ENCODE measurements at regions not wholly inside any gene's neighbourhood (a gene's known extent, or its start where the extent isn't known, plus 50 kb on each side); places are given as distances from the start of the nearest gene placed in this dataset.

DNA sequence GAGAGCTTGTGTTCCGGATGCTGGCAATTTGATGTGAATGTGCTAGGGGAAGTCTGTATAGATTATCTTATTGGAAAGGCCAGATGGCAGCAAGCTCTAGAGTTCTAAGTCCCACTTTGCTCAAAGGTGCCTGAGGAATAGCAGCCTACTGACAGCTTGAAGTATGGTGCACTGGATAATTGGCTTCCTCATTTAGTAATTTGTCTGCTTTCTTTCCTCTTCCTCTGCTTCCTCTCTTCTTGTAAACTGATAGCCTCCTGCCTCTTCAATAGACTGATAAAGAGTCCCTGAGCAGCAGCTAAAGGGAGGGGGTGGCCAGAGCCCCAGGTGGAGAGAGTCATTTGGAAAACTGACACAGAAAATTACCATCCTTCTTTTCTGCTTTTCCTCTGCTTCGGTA lies 177.3 kb downstream of the FGF1 start:
- intact Hi-C loops (cut with micrococcal nuclease): no loop called here

DNA sequence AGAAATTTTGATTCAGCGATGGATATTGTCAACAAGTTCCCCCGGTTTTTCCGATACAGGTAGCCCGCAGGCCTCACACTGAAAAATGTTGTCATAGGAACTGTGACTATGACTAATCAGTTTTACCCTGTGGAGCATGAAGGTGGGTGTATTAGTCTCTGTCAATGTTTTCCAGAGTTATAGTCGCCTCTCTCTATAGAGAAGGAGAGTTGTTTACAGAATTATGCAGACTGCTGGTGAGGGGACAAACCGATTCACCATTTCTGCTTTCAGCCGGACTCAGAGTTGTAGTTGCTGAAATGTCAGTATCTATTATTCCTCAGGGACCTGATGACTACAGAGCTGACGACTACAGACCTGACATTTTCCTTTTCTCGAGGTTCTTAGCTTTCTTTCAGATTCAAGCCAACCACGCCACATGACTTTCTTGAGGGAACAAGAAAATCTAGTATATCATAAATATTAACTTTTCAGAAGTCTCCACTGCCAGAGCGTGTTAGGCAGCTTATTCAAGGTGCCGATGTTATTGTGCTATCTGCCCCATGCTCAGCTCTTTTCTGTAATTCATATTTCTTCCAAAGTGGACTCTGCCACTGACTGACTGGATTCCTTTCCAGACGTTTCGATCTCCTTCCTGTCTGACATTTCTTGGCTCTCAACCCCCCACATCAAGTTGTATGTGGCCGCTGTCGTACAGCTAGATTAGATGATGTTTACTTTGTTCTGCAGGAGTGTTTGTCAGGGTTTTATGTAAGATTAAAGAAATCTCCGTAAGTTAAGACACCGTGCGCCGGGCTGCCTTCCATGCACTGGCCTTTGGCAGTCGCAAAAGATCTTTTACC lies 178.1 kb downstream of the FGF1 start:
- intact Hi-C loops (cut with micrococcal nuclease): no loop called here

DNA sequence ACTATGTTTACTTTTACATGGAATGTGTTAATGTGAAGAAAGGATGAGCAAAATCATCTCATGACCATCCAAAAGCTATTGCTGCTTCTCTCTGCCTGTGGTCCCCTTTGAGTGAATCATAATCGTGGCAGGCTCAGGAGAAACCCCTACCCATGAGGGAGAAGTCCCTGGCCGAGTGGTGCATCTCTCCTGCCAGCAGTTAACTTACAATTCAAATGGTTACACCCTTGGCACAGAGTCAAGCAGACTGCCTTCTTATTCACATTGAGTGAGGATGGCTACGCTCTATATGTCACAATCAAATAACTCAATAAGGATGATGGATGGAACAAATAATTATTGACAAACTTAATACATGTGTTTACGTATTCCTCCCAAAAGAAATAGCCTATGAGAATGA lies 179.1 kb downstream of the FGF1 start:
- intact Hi-C loops (cut with micrococcal nuclease): no loop called here

DNA sequence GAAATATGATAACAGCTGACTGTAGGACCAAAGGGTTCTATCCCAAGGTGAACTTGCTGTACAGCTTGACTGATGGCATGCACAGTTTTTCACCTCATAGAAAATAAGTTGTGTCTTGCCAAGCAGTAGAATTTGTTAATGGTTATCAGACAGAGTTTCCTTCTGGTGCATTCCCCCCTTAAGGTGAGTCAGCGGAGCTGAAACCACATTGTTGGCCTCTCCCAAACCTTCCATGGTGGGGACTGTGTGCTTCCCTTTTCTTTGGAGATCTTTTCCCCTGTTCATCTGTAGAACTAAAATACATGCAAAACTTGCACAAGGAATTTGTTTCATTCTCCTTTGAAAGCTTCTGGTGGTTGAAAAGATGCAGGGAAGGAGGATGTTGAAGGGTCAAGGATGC lies 179.8 kb downstream of the FGF1 start:
- intact Hi-C loops (cut with micrococcal nuclease): no loop called here

DNA sequence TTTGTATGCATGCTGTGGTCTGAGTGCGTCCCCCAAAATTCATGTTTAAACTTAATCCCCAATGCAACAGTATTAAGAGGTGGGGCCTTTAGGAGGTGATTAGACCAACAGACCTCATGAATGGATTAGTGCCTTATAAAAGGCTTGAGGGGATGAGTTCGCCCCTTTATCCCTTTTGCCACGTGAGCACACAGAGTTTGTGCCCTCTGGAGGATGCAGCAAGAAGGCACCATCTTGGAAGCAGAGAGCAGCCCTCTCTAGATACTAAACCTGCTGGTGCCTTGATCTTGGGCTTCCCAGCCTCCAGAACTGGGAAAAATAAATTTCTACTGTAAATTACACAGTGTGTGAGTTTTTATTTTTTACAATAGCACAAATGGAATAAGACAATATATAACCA lies 177.1 kb upstream of the SPRY4 start:
- intact Hi-C loops (cut with micrococcal nuclease): no loop called here

DNA sequence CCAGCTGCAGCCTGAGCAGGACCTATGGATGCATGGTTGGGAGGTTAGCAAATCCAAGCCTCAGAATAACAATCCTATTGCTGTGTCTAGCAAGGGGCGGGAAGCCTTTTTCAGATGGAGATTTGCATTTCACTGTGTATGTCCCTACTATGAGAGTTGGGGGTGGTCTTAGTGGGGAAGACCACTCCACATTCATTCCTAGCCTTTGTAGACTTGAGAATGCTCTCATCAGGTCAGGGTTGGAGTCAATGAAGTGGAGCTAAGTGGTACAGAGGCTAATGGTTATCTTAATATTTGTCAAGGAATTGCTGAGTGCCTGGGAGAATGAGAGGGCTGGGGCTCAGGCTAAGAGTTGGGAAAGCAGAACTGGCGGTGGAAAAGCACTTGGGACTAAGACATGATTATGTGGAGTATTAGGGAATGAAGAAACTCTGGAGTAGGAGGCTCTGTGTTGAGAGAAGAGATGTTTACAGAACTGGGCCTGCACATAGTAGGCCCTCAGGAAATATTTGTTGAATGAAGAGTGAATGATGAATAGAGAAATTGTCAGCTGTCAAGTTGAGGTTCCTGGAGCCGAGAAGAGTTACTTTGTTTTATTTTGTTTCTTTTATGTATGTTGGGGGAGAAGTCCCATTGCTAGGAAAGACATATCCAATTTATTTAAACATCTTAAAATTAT lies 175.5 kb upstream of the SPRY4 start:
- intact Hi-C loops (cut with micrococcal nuclease): no loop called here

DNA sequence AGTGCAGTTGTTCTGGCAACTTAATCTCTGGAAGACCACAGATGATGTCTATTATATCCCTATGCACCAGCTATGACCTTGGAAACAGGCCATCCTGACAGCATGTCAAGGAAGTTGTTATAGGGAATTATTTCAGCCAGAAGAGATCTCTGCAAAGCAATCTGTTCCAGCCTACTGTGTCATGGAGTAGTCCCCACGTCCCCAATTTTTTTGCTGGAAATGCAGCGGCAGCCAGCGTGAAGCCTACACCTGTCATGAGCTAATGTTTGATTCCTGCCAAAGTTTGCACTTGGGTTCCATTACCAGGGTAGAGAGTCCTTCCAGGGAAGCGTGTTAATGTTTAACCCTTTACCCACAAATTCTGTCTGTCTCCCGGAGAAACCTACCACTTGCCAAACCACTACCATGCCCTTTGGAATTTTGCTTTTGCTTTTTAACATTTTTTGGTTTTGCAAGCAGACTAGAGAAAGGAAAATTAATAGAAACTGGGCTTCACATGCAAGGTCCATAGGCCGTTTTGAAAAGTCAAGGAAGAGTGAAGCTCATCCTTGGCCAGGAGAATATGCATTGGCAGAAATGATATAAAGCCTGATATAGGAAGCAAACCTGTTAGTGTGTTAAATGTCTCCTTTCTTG lies 174.9 kb upstream of the SPRY4 start:
- intact Hi-C loops (cut with micrococcal nuclease): no loop called here

DNA sequence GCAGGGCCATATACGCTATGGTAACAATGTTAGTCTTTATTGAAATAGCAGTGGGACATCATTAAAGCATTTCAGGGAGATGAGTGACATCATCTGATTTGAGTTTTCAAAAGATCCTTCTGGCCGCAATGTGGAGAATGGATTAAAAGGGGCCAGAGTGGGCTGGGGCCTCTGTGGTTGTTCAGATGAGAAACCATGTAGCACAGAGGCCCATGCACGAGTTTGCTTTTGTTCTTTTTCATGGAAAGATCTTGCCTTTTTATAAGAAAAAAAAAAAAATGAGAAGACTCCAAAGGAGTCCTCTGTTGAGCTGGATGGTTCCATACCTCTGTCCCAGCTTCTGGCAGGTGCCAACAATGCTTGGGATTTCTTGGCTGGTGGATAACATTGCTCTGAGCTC lies 173.5 kb upstream of the SPRY4 start:
- intact Hi-C loops (cut with micrococcal nuclease): no loop called here

DNA sequence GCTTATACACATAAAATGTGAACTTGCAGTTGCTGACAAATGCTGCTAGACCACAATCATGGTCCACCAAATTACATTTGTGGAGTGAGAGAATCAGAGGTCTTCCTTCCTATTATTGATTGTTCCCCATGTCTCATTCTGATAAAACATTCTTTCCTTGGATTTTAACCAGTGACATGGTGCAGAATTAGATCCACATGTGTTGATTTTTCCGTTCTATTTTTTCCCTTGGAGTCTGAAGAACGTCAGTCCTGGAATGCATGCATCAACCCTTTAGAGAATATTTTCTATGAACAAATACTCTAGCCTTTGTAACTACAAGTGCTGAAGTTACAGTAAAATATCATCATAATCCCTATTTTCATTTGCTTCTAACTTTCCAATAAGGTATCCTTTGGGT lies 170.7 kb upstream of the SPRY4 start:
- intact Hi-C loops (cut with micrococcal nuclease): no loop called here

DNA sequence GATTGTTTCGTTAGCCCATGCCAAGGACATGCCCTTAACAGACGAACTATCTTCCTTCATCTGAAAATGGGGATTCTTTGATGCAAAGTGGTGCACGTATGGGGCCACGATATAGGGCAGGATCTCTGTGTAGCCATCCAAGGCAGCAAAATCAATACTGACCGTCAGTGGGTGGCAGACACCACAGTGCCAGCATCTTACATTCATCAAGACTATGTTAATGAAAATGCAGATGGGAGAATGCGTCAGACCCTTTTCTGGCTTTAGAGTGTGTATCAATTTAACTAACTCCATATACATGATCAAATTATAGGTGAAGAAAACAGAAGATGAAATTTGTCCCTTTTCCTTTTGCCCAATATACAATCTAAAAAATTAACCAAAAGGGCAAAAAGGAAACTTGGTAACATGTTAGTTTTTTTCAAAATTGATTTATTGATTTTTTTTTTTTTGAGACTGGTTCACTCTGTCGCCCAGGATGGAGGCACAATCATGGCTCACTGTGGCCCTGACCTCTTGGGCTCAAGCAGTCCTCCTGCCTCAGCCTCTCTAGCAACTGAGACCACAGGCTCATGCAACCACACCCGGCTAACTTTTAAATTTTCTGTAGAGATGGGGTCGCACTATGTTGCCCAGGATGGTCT lies 169.2 kb upstream of the SPRY4 start:
- intact Hi-C loops (cut with micrococcal nuclease): no loop called here

DNA sequence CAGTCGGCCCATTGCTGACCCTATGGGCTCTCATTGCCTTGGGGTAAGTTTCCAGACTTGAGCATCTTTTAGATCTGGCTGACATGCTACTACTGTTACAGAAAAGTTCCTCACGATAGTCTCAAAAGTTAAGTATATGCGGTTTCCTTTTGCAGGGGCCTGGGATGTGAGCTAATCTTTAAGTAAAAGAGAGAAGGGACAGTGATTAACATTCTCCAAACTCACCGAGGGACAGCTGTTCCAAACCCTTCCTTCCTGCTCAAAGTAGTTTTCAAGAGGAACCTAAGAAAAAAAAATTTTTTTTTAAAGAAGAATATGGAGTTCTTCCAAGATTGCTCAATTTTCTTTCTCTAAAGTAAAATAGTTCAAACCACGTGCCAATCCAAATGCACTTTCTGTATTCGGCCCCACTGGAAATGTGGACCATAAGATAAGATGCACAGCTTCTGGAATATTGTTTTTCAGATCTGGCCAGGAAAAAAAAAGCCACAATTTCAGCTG lies 168.0 kb upstream of the SPRY4 start:
- intact Hi-C loops (cut with micrococcal nuclease): no loop called here

DNA sequence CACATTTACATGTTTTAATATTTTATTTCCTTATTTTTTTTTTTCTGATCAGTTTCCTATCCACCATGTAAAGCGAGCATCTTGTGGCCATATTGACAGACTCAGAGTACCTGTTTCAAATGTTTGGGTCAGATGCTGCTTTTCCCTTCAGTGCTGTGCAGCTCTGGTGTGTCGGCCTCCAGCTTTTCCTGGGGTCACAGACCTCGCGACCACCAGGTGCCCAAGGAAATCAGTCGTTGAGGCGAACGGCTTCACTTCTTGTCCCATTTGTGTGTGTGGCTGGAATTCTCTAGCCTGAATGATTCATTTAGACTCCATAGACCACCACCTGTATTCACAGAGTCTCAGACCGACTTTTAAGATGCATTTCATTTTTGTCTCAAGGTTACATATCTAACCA lies 166.9 kb upstream of the SPRY4 start:
- intact Hi-C loops (cut with micrococcal nuclease): no loop called here

DNA sequence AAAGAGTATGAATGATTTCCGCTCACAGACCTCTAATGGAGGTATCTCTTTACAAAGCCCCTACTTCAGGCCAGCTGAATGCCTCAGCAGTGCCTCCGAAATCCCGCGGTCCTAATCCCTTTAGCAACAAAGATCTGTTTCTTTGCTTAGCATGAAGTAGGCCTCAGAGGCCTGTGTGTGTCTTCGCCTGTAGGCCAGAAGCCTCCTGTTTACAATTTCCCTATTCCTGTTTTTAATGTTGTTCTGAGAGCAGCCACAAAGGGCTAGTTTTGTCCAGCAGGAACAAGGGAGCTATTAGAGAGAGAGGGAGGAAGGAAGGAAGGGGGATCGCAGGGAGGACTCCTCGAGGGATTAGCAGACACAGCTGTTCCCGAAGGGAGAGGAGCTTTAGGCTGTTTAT lies 166.4 kb upstream of the SPRY4 start:
- intact Hi-C loops (cut with micrococcal nuclease): no loop called here

DNA sequence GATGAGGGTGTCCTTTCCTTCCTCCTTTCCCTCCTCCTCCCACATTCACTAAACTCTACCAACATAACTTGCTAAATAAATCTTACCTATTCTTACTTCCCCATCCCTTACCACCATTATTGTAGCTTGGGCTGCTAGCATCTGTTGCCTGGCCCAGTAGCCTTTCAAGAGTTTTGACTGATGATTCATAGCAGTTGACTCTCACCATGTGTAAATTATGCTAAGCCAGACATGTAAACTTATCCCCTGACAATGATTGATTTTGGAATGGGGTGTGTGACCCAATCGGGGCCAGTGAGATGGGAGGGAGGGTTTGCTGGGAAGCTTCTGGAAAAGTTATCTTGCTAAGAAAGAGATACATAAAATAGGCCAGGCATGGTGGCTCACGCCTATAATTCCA lies 161.8 kb upstream of the SPRY4 start:
- intact Hi-C loops (cut with micrococcal nuclease): no loop called here

DNA sequence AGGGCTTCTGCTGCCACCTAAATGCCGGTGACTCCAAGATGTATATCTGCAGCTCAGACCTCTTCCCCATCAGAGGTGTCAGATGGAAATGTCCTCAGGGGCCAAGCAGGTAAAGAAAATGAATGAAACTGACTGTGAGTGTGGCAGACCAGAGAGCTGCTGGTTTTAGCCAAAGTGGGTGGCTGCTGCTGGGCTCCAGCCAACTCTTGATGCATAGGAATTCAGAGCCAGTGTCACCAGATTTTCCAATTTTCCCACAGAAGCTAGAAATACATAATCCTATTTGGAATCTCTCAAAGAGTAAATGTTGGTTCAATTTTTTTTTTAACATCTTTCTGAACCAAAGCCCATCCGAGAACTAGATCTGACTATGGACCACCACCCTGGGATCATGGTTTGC lies 161.2 kb upstream of the SPRY4 start:
- intact Hi-C loops (cut with micrococcal nuclease): no loop called here

DNA sequence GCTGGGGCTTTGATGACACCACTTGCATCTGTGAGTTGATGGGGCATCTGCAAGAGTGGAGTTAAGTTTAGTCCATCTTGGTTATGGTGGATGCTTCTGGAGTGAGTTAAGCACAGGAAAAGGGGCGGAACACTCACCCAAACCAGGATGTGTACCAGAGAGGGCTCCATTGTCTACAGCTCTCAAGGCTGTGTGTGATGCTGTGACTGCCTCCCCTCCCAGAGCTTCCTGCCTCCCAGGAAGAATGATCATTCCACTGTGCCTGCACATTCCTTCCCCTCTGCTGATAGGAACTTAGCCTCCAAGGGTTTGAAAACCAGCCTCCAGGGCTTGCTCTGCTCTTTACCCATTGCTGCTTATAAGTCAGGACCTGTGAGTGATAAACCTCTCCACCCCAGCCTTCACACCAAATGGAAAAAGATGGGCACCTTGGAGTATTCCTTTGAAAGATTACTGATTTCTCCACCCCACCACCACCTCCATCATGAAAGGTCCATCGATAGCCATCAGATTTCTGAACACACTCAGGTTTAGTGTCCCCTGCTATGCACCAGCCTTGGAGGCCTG lies 160.1 kb upstream of the SPRY4 start:
- intact Hi-C loops (cut with micrococcal nuclease): no loop called here

DNA sequence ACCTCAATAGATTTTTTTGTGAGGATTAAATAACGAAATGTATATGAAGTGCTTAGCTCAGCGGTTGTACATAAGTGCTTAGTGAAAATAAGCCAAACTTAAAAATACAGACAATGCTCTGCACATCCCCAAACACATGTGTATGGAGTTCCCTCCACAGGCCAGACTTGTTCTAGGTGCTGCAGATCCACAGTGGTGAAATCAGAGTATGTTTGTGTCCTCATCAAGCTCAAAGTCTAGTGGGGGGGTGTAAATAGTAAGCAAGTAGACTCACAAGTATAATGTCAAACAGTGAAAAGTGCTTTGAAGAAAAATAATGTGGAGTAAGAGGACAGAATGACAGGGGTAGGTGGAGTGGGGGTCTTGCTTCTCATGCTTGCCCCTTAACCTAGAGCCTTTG lies 157.4 kb upstream of the SPRY4 start:
- intact Hi-C loops (cut with micrococcal nuclease): no loop called here

DNA sequence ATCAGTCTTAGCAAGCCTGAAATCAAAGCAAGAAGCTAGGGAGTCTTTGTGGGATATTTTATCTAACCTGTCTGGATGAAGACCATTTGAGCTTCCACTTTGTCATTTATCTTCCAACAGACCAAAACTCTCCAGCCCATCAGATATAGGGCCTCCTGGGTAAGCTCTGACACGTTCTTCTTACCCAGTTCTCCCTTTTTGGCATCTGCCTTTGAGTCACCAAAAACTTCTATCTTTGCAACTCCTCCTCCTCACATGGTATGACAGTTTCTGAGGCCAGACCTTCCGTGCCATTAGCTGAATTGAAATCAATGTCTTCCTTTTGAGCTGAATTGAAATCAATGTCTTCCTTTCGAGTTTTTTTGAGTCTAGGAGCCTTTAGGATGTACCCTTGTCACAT lies 156.6 kb upstream of the SPRY4 start:
- intact Hi-C loops (cut with micrococcal nuclease): no loop called here

DNA sequence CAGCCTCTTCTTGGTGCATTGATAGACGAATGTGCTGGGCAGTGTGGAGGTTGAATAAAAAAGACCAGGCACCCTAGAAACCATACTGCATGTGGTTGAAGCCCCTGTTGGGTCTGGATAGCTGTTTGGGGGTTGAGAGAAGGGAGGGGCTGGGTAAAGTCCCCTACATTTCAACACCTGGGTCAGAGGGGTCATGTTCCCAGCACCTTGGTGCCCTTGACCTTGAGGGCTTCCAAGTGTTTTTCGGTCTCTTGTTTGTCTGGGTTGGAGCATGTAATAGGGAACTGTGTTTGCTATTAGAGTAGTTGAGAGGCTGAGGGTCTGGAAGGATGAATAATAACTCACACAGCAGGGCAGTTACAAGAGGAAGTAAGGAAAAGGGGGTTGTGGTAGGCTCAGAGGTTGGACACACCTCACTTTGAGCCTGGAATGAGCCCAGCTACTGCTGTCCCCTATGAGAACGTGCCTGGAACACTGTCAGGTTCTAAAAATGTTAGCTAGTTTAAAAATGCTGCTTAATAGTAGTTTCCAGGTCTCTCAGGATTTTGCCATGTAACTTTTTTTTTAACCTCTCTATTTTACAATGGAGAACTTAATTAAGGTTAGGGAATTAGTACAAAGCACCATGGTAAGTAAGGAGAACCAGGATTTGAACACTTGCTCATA lies 155.2 kb upstream of the SPRY4 start:
- intact Hi-C loops (cut with micrococcal nuclease): no loop called here

DNA sequence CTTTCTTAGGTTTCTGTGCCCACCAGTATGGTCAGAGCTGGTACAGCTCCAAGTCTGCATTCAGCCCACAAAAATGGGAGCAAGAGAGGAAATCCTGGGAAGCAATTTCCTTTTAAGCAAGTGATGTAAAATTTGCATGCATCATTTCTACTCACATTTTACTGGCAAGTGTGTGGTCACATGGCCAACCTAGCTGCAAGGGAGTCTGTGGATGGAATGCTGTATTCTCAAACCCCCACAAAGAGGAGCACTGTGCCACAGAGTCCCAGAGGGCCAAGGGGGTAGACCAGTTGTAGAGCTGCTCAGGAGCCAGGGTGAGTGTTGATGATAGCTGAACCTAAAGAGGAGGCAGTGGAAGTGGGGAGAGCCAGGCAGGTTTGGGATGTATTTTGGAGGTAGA lies 154.3 kb upstream of the SPRY4 start:
- intact Hi-C loops (cut with micrococcal nuclease): no loop called here

DNA sequence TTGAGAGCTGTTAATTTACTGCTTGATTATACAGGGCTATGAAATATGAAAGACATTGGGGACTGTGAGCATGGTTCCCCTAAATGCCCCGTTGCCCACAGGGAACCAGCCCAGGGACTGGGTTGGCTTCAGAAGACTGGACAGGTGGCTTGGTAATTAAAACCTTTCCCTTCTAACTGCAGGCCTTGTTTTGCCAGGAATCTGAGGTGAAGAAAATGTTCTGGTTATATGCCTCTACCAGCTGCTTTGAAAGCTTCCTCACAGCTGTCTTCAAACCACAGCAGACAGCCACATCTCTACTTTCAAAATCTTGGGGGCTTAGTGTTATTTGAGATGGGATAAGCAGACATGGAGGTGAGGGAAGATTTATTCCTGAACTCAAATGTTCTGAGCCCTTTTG lies 153.3 kb upstream of the SPRY4 start:
- intact Hi-C loops (cut with micrococcal nuclease): no loop called here

Data from T-helper 1 cell treated with Interleukin-12 subunit alpha and Interleukin-12 subunit beta and Interleukin-4 antibody, amounts not matched to agents 30 ng/mL and 1 ng/mL, for 36 hours (primary cell).